HG02885 (cell line): ENCODE measurements at regions not wholly inside any gene's neighbourhood (a gene's known extent, or its start where the extent isn't known, plus 50 kb on each side); places are given as distances from the start of the nearest gene placed in this dataset.

Experiments used
- ATAC-seq: cut with Tn5 transposase; IDR thresholded peaks from one replicate; pipeline ENCODE4 v1.9.1; 2021; ENCODE audit warnings: mild to moderate bottlenecking; ENCODE audit not compliant: unreplicated experiment, poor library complexity

GRCh38 chr11:15374418-15374817 is 259.7 kb downstream of the INSC start:
- ATAC-seq = no peak

- ATAC-seq = no peak
Observed at GRCh38 chr11:15378941-15379340, 264.2 kb downstream of the INSC start.

- no peak for ATAC-seq
Observed at GRCh38 chr11:15379483-15379882, 264.8 kb downstream of the INSC start.

- ATAC-seq = no peak
Observed at GRCh38 chr11:15390857-15391256, 276.1 kb downstream of the INSC start.

- ATAC-seq = no peak
Observed at GRCh38 chr11:15396778-15397177, 282.1 kb downstream of the INSC start.

- no peak for ATAC-seq
Observed at GRCh38 chr11:15406851-15407351, 292.2 kb downstream of the INSC start.

GRCh38 chr11:15412054-15412453 is 297.3 kb downstream of the INSC start:
- ATAC-seq = no peak

GRCh38 chr11:15418921-15419320 is 304.2 kb downstream of the INSC start:
- ATAC-seq = no peak

GRCh38 chr11:15419696-15420095 is 305.0 kb downstream of the INSC start:
- ATAC-seq = no peak

GRCh38 chr11:15430381-15430780 is 315.7 kb downstream of the INSC start:
- no peak for ATAC-seq

- ATAC-seq = no peak
Observed at GRCh38 chr11:15434529-15434928, 319.8 kb downstream of the INSC start.

- no peak for ATAC-seq
Observed at GRCh38 chr11:15446315-15446714, 331.6 kb downstream of the INSC start.

GRCh38 chr11:15446929-15447328 is 332.2 kb downstream of the INSC start:
- ATAC-seq = no peak

- no peak for ATAC-seq
Observed at GRCh38 chr11:15451713-15452112, 337.0 kb downstream of the INSC start.

GRCh38 chr11:15453211-15453765 is 338.6 kb downstream of the INSC start:
- no peak for ATAC-seq

GRCh38 chr11:15468466-15468865 is 353.7 kb downstream of the INSC start:
- no peak for ATAC-seq

- peak; percentile 66 for ATAC-seq
Observed at GRCh38 chr11:15471048-15471894, 356.5 kb downstream of the INSC start.

- ATAC-seq = no peak
Observed at GRCh38 chr11:15471895-15472799, 357.4 kb downstream of the INSC start.

GRCh38 chr11:15473954-15474837 is 359.5 kb downstream of the INSC start:
- peak; percentile 84 for ATAC-seq
